ENCODE measurements at regions not wholly inside any gene's neighbourhood (a gene's known extent, or its start where the extent isn't known, plus 50 kb on each side); places are given as distances from the start of the nearest gene placed in this dataset.

GRCh38 chr1:58921751-58922150 lies 137.9 kb upstream of the JUN start:
- H3K9me3 ChIP-seq (ENCODE audit: control insufficient read depth, low read depth, low read length), result no peaks in the 10 kb centered on the region
- no peaks in the 10 kb centered on the region for H3K27me3 ChIP-seq (ENCODE audit: control insufficient read depth, insufficient read depth, low read length)
- no peaks in the 10 kb centered on the region for H3K36me3 ChIP-seq (ENCODE audit: control insufficient read depth, low read depth, low read length)
- H3K4me3 ChIP-seq (ENCODE audit: low read length), result no peak overlapping the region
- H3K4me1 ChIP-seq (ENCODE audit: control insufficient read depth, low read depth, low read length), result no peaks in the 10 kb centered on the region
- H3K27ac ChIP-seq (ENCODE audit: low read length), result no peak overlapping the region
- H3K9ac ChIP-seq (ENCODE audit: low read length), result no peak overlapping the region

DNA sequence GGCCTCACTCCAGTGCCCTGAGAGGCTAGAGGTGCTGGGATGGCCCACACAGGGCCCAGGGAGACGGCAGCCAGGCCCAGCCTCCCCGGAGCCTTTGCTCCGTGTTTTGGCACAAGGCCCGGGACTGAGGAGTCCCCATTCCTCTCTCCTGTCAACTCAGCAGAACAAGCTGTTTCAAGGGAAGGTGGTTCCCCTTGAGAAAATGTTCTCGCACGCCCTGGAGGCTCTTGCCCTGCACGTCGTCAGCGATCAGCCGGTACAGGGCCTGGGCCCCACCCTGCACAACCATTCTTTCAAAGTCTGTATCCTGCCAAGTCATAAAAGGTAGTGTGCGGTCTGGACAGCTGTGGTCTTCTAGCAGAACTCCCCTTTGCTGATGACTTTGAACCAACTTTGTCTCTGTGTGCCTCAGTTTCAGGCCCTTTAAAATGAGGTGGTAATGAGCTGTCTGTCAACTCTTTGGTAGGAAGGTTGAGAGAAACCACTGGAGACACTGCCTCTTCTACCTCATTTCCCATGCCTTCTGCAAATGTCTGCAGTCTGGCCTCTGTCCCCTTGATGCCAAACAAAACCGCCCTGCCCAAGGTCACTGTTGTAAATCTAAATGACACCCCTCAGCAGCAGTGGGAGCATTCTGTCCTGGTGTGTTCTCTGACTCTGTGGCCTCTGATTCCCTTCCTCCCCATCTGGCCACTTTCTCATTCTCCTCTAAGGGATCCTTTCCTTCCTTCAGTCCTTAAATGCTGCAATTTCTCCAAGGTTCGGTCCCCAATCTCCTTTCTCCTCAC lies 138.6 kb upstream of the JUN start:
- Histone ChIP-seq H3K27ac (ENCODE audit: low read length) (no peak overlapping the region), H3K4me1 (ENCODE audit: control insufficient read depth, low read depth, low read length) (no peaks in the 10 kb centered on the region), H3K9me3 (ENCODE audit: control insufficient read depth, low read depth, low read length) (no peaks in the 10 kb centered on the region), H3K36me3 (ENCODE audit: control insufficient read depth, low read depth, low read length) (no peaks in the 10 kb centered on the region), H3K27me3 (ENCODE audit: control insufficient read depth, insufficient read depth, low read length) (no peaks in the 10 kb centered on the region), H3K4me3 (ENCODE audit: low read length) (no peak overlapping the region), H3K9ac (ENCODE audit: low read length) (no peak overlapping the region)

DNA sequence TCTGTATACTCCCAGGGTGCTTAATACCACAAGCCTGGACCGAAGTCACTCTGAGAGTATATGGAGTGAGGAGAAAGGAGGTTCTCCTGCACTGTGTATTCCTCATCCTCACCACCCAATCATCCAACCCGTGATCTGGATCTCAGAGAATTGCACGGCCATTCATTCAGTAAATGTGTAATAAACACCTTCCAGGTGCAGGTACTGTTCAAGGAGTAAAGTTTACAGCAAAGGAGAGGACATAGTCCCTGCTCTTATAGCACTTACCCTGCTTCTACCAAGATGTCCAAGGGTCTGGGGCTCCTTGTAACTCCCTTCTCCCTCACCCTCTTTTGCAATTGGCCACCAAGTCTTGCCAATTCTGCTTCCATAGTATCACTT lies 139.2 kb upstream of the JUN start:
- Histone ChIP-seq H3K27me3 (ENCODE audit: control insufficient read depth, insufficient read depth, low read length) (no peaks in the 10 kb centered on the region), H3K9me3 (ENCODE audit: control insufficient read depth, low read depth, low read length) (no peaks in the 10 kb centered on the region), H3K36me3 (ENCODE audit: control insufficient read depth, low read depth, low read length) (no peaks in the 10 kb centered on the region), H3K4me3 (ENCODE audit: low read length) (no peak overlapping the region), H3K9ac (ENCODE audit: low read length) (no peak overlapping the region), H3K4me1 (ENCODE audit: control insufficient read depth, low read depth, low read length) (no peaks in the 10 kb centered on the region), H3K27ac (ENCODE audit: low read length) (no peak overlapping the region)

DNA sequence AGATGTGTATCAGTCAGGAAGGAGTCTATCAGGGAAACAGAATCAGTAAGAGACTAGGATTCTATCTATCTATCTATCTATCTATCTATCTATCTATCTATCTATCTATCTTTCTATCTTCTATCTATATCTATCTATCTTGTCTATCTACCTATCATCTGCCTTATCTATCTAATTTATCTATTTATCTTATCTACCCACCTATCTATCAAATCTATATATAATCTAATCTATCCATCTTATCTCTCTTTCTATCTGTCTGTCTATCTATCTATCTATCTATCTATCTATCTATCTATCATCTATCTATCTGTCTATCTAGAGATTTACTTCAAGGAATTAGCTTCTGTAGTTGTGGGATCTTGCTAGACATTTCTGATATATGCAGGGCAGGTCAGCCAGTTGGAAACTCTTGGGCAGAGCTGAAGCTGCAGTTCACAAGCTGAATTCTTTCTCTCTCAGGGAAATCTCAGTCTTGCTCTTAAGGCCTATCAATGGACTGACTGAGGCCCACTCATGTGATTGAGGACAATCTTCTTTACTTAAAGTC lies 140.2 kb upstream of the JUN start:
- Histone ChIP-seq H3K4me3 (ENCODE audit: low read length) (no peak overlapping the region), H3K36me3 (ENCODE audit: control insufficient read depth, low read depth, low read length) (no peaks in the 10 kb centered on the region), H3K9me3 (ENCODE audit: control insufficient read depth, low read depth, low read length) (no peaks in the 10 kb centered on the region), H3K27ac (ENCODE audit: low read length) (no peak overlapping the region), H3K9ac (ENCODE audit: low read length) (no peak overlapping the region), H3K27me3 (ENCODE audit: control insufficient read depth, insufficient read depth, low read length) (no peaks in the 10 kb centered on the region), H3K4me1 (ENCODE audit: control insufficient read depth, low read depth, low read length) (no peaks in the 10 kb centered on the region)

DNA sequence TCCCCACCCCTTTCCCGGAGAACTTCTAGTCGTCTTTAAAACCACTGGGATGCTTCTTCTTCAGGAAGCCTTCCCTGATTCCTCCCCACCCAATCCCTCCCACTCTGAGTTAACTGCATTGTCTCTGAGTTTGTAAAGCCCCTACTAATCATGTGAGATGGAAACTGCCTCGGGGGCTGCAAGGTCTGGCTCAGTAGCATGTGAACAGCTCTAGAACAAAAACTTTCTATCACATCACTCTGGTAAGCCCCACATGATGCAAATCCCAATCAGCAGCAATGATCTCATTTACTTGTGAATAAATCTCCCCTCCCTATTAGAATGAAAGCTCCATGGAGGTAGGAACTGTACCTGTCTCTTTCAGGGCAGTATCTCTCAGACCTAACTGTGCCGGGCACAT lies 141.0 kb upstream of the JUN start:
- H3K36me3 ChIP-seq (ENCODE audit: control insufficient read depth, low read depth, low read length), result no peaks in the 10 kb centered on the region
- no peaks in the 10 kb centered on the region for H3K27me3 ChIP-seq (ENCODE audit: control insufficient read depth, insufficient read depth, low read length)
- H3K4me1 ChIP-seq (ENCODE audit: control insufficient read depth, low read depth, low read length), result no peaks in the 10 kb centered on the region
- no peak overlapping the region for H3K27ac ChIP-seq (ENCODE audit: low read length)
- H3K9me3 ChIP-seq (ENCODE audit: control insufficient read depth, low read depth, low read length), result no peaks in the 10 kb centered on the region
- no peak overlapping the region for H3K9ac ChIP-seq (ENCODE audit: low read length)
- no peak overlapping the region for H3K4me3 ChIP-seq (ENCODE audit: low read length)

GRCh38 chr1:58925247-58925646 lies 141.4 kb upstream of the JUN start:
- H3K4me1 ChIP-seq (ENCODE audit: control insufficient read depth, low read depth, low read length), result no peaks in the 10 kb centered on the region
- H3K9me3 ChIP-seq (ENCODE audit: control insufficient read depth, low read depth, low read length), result no peaks in the 10 kb centered on the region
- no peaks in the 10 kb centered on the region for H3K27me3 ChIP-seq (ENCODE audit: control insufficient read depth, insufficient read depth, low read length)
- H3K4me3 ChIP-seq (ENCODE audit: low read length), result no peak overlapping the region
- no peak overlapping the region for H3K27ac ChIP-seq (ENCODE audit: low read length)
- H3K9ac ChIP-seq (ENCODE audit: low read length), result no peak overlapping the region
- no peaks in the 10 kb centered on the region for H3K36me3 ChIP-seq (ENCODE audit: control insufficient read depth, low read depth, low read length)

DNA sequence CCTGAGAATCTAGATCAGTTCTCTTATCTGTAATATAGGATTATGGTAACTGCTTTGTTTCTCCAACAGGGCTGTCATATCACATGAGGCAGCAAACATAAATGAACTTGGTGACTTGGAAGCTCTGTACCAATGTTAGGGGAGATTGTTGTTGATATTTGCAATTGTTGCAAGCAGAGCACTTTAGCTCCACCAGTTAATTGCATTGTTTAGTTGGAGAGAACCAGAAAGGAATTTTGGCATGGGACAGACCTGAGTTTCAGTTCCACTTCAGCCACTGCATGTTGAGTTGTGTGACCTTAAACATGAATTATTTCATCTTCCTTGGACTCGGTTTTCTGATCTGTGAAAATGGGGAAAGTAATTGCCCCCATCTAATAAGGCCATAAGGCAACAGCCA lies 142.3 kb upstream of the JUN start:
- Histone ChIP-seq H3K4me3 (ENCODE audit: low read length) (no peak overlapping the region), H3K4me1 (ENCODE audit: control insufficient read depth, low read depth, low read length) (no peaks in the 10 kb centered on the region), H3K27ac (ENCODE audit: low read length) (no peak overlapping the region), H3K9me3 (ENCODE audit: control insufficient read depth, low read depth, low read length) (no peaks in the 10 kb centered on the region), H3K36me3 (ENCODE audit: control insufficient read depth, low read depth, low read length) (no peaks in the 10 kb centered on the region), H3K9ac (ENCODE audit: low read length) (no peak overlapping the region), H3K27me3 (ENCODE audit: control insufficient read depth, insufficient read depth, low read length) (no peaks in the 10 kb centered on the region)

GRCh38 chr1:58927041-58927721 lies 143.3 kb upstream of the JUN start:
- Histone ChIP-seq H3K9ac (ENCODE audit: low read length) (no peak overlapping the region), H3K27ac (ENCODE audit: low read length) (no peak overlapping the region), H3K4me1 (ENCODE audit: control insufficient read depth, low read depth, low read length) (no peaks in the 10 kb centered on the region), H3K4me3 (ENCODE audit: low read length) (no peak overlapping the region), H3K27me3 (ENCODE audit: control insufficient read depth, insufficient read depth, low read length) (no peaks in the 10 kb centered on the region), H3K36me3 (ENCODE audit: control insufficient read depth, low read depth, low read length) (no peaks in the 10 kb centered on the region), H3K9me3 (ENCODE audit: control insufficient read depth, low read depth, low read length) (no peaks in the 10 kb centered on the region)

- no peaks in the 10 kb centered on the region for H3K27me3 ChIP-seq (ENCODE audit: control insufficient read depth, insufficient read depth, low read length)
- no peak overlapping the region for H3K27ac ChIP-seq (ENCODE audit: low read length)
- no peaks in the 10 kb centered on the region for H3K9me3 ChIP-seq (ENCODE audit: control insufficient read depth, low read depth, low read length)
- H3K4me3 ChIP-seq (ENCODE audit: low read length), result no peak overlapping the region
- no peaks in the 10 kb centered on the region for H3K36me3 ChIP-seq (ENCODE audit: control insufficient read depth, low read depth, low read length)
- no peaks in the 10 kb centered on the region for H3K4me1 ChIP-seq (ENCODE audit: control insufficient read depth, low read depth, low read length)
- no peak overlapping the region for H3K9ac ChIP-seq (ENCODE audit: low read length)
Measured at GRCh38 chr1:58927722-58928085, 143.9 kb upstream of the JUN start.

GRCh38 chr1:58928514-58928913 lies 144.7 kb upstream of the JUN start:
- Histone ChIP-seq H3K4me3 (ENCODE audit: low read length) (no peak overlapping the region), H3K36me3 (ENCODE audit: control insufficient read depth, low read depth, low read length) (no peaks in the 10 kb centered on the region), H3K4me1 (ENCODE audit: control insufficient read depth, low read depth, low read length) (no peaks in the 10 kb centered on the region), H3K9me3 (ENCODE audit: control insufficient read depth, low read depth, low read length) (no peaks in the 10 kb centered on the region), H3K27ac (ENCODE audit: low read length) (no peak overlapping the region), H3K27me3 (ENCODE audit: control insufficient read depth, insufficient read depth, low read length) (no peaks in the 10 kb centered on the region), H3K9ac (ENCODE audit: low read length) (no peak overlapping the region)

GRCh38 chr1:58929671-58930325 lies 146.0 kb upstream of the JUN start:
- Histone ChIP-seq H3K27me3 (ENCODE audit: control insufficient read depth, insufficient read depth, low read length) (no peaks in the 10 kb centered on the region), H3K27ac (ENCODE audit: low read length) (no peak overlapping the region), H3K9ac (ENCODE audit: low read length) (no peak overlapping the region), H3K9me3 (ENCODE audit: control insufficient read depth, low read depth, low read length) (no peaks in the 10 kb centered on the region), H3K36me3 (ENCODE audit: control insufficient read depth, low read depth, low read length) (no peaks in the 10 kb centered on the region), H3K4me1 (ENCODE audit: control insufficient read depth, low read depth, low read length) (no peaks in the 10 kb centered on the region), H3K4me3 (ENCODE audit: low read length) (no peak overlapping the region)
